Activated CD4-positive, alpha-beta T cell treated with anti-CD3 and anti-CD28 coated beads, Interleukin-2, Interleukin-4, amounts not matched to agents 100 ng/mL and 50 ng/mL, durations not matched to agents 16 hours and 8 hours (primary cell): ENCODE measurements at regions not wholly inside any gene's neighbourhood (a gene's known extent, or its start where the extent isn't known, plus 50 kb on each side); places are given as distances from the start of the nearest gene placed in this dataset.

ENCODE experiments used
- DNase-seq: peaks from one replicate; pipeline ENCODE4 v3.0.0-alpha.2; 2020; ENCODE audit warnings: low spot score

DNA sequence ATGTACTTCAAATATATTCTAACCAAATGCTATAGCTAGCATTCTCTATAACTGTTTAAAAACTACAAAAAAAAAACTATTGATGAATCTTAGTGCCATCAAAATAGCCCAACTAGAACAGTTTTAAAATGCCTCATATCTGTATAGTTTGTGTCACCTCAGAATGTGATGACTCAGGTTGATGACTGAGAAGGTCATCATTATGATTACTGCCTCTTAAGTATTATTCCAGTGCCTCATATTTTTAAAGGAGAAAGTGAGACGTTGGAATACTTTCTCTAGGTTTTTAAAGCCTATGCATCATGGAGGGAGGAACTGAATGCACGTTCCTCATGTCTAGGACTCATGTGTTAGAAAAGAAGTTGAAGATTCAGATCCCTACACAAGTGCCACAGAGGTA lies 88.2 kb downstream of the TMA16 start:
- DNase-seq = no peak

DNA sequence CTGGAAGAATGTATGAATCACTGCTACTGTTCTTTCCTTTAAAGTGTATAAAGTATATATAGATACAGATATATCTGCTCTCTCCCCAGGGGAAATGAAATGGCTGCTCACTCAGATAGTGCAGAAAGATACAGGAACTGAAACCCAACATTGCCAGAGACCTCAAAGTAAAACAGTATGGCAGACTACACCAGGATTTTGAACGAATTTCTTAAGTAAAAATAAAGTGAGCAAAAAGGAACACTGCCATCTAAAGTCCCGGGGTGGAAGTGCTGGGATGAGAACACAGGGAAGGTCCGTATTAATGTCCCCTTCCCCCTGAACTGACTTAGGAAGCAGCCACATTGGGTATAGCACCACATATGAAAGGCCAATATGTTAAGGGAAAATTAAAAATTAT lies 93.4 kb downstream of the TMA16 start:
- DNase-seq = no peak

- no peak for DNase-seq
Observed at GRCh38 chr4:163588532-163588931, 94.0 kb downstream of the TMA16 start.

- DNase-seq = no peak
Observed at GRCh38 chr4:163590103-163590502, 95.6 kb downstream of the TMA16 start.

- no peak for DNase-seq
Observed at GRCh38 chr4:163590619-163591264, 96.3 kb downstream of the TMA16 start.

DNA sequence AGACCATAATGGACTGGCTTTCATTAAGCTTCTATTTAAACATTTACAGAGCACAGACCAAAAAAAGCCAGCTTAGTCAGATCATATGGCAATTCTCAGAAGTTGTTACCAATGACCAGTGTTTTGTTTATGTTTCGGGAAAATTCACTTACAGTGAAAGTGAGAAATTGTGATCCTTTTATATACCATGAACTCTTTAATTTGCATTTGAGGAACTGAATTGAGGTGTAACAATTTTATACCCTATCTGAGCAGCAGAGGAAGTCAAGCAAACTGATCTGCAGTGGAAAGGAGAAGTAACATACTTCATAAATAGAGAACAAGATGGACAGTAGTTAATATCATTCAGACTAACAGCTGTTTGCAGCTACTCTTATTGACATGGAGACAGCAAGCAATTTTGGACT lies 97.1 kb downstream of the TMA16 start:
- DNase-seq = no peak

- no peak for DNase-seq
Observed at GRCh38 chr4:163592212-163592611, 97.7 kb downstream of the TMA16 start.

GRCh38 chr4:163595580-163595979 lies 101.1 kb downstream of the TMA16 start:
- DNase-seq = no peak

GRCh38 chr4:163598028-163598427 lies 103.5 kb downstream of the TMA16 start:
- DNase-seq = no peak

GRCh38 chr4:163598489-163598888 lies 104.0 kb downstream of the TMA16 start:
- DNase-seq = no peak

DNA sequence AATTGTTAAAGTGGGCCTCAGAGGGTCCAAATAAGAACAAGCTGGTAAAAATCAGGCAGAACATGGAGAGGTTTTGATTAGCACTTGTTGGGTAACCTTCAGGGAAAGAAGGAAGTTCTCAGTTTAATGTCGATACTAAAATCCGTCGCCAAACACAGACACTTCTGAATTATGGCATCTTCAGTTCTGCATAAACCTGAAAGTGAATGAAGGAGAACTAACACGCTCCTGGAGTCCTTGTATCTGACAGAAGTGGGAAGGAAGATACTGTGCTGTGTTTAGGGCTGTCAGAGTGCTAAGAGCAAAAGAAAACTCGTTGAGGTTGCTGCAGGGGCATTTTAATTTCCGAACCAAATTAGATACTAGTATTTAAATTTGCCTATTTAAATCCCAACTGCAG lies 106.2 kb downstream of the TMA16 start:
- no peak for DNase-seq

DNA sequence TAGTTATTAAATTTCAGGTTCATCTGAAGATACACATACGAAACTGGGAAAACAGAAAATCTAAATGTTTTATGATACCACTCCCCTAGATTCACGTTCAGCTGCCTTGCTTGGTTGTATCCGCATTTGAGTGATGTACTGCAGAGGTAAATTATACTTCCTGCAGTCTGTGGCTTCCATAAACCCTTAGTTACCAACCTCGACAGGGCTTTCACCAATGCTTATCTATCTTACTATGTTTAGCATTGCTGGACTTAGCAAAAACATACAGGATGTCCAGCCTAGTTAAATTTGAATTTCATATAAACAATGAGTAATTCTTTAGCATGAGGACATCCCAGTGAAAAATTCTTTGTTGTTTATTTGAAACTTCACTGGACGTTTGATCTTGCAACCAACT lies 108.8 kb downstream of the TMA16 start:
- DNase-seq = no peak

DNA sequence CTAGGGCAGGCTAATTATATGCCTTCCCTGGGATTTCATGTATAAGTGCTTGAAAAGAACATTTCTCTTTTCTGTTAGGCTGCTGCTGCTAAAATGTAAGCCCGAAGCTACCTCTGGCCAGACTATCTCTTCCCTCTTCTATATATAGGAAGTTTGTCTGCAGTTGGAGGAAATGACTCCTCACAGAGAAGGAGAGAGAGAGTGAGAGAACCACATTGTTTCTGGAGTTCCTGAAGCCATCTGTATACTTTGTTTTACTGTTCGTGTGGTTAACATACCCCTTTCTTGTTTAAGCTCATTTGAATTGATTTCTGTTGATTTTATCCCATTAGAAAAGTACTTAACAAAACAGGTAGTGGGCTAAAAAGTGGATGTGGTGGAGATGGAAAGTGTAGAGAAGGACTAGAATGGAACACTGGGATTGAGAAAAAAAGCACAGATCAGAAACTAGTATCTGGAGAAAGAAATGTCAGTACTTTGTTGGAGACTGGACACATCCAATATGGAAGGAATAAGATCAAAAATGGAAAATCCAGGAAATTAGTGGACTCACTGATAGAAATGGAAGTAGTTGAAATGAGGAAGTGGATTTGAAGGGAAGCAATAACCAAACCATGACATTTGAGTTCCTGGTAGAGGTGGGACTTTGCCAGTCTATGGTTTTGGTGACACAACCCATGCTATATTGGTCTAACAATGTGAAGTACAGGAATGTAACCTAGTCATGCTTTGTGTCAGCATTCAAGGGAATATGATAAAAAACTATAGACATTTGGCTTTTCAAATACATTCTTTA lies 112.6 kb downstream of the TMA16 start:
- no peak for DNase-seq

GRCh38 chr4:163609019-163609418 lies 114.5 kb downstream of the TMA16 start:
- DNase-seq = no peak

- no peak for DNase-seq
Observed at GRCh38 chr4:163610648-163611047, 116.2 kb downstream of the TMA16 start.

GRCh38 chr4:163611182-163611581 lies 116.7 kb downstream of the TMA16 start:
- DNase-seq = no peak

DNA sequence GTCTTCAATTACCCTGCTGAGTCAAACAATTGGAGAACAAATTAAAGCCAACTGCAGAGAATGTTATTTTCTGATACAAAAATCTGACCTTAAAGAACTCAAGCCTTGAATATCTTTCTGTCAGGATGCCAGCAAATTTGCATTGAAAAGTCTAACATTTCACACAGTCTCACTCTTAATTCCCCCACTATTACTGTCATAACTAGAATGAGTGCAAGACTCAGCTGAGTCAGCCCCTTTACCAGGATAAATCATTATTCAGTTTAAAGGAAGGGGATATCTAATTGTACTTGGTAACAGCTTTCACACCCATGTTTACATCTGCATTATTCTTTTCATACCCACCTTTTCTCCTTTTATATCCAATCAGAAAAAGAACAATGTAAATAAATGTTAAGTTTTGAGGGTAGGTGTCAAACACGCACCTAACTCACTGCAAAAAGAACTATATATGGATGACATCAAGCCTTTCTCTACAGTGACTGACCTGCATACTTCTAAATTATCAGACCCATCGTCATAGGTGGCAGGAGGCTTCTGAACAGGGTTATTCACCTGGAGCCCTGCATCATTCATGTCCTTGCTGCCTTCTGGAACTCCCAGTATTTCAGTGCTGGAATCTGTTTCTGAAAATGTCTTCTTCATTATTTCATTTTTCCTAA lies 117.4 kb downstream of the TMA16 start:
- DNase-seq = no peak

GRCh38 chr4:163612762-163613161 lies 118.3 kb downstream of the TMA16 start:
- DNase-seq = no peak

DNA sequence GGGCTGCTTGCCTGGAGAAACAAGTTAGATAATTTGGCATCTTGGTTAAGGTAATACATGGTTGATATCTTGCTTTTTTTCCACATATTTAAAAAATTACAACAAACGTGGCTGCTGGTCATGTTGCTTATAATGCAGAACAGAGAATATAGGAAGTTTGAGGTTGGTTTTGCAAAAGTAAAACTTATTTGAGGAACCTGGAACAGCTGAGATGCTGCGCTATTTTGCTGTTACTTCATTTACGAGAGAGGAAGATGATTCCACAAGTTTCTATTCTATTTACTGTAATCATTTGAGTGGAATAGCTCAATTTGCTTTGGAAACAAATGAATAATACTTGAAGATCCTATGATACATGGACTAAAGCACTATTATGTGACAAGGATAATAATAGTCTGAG lies 118.9 kb downstream of the TMA16 start:
- DNase-seq = no peak

DNA sequence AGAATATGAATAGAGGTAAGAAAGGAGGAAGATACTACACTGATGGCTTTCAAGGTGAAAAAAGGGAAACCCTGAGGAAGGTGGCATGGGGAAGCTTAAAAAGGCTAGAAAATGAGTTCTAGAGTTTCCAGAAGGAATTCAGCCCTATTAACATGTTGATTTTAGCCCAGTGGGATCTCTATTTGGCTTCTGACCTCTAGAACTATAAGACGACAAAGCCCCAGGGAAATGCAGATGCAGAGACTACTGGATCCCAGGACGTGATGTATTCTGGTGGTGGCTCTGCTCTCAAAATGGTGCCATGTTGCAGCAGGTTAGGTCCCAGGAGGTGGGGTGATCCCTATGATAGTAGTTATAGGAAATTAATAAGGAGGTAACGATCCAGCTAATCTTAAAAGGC lies 120.4 kb downstream of the TMA16 start:
- DNase-seq = no peak

GRCh38 chr4:163618845-163619244 lies 124.4 kb downstream of the TMA16 start:
- DNase-seq = no peak

- DNase-seq = no peak
Observed at GRCh38 chr4:163620738-163621137, 126.2 kb downstream of the TMA16 start.

DNA sequence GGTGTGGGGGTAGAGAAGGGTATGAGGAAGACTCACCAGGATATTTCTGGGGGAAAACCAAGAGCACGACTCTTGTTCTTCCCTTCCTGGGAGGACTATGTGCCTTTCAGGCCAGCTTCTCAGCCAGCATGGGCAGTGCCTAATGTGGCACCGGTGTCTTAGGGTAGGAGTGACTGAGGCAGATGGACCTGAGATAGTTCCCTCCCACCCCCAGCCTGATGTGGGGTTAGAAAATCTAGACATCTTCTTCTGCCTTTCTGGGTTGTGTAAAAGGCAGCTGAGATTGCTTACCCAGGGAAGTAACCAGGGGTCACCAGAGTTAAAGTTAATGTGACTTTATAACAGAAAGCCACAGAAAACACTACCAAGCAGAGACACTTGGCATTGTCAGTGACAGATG lies 127.3 kb downstream of the TMA16 start:
- DNase-seq = no peak
